Ovary (tissue), 7 donors: ENCODE measurements at regions not wholly inside any gene's neighbourhood (a gene's known extent, or its start where the extent isn't known, plus 50 kb on each side); places are given as distances from the start of the nearest gene placed in this dataset.

ENCODE experiments used
- DNase-seq, 5 donors: peaks; one replicate each; pipeline ENCODE4 v3.0.0-alpha.2; 2019 to 2020
- H3K27ac ChIP-seq, 2 donors: fragments of 200-600 bp; one replicate each; pipeline versions ENCODE4 v1.5.1 to v1.8.0; 2019 to 2022
- H3K27me3 ChIP-seq: fragments of 200-600 bp; one replicate; pipeline ENCODE4 v1.8.0; 2022
- H3K36me3 ChIP-seq: fragments of 200-600 bp; sonication (generic); one replicate; pipeline ENCODE4 v1.5.1; 2019
- H3K4me1 ChIP-seq: one replicate; pipeline ENCODE4 v1.8.1; 2013; ENCODE audit warnings: mild to moderate bottlenecking, moderate library complexity; ENCODE audit not compliant: insufficient read depth
- H3K4me3 ChIP-seq: fragments of 200-600 bp; sonication (generic); one replicate; pipeline ENCODE4 v1.5.1; 2017
- H3K9me3 ChIP-seq, 2 donors: fragments of 200-600 bp in 1 of 2; sonication (generic) in 1 of 2; one replicate each; pipeline versions ENCODE4 v1.5.1 to v1.8.1; 2013 to 2019; ENCODE audit warnings: mild to moderate bottlenecking in 1 of 2, moderate library complexity in 1 of 2
- EP300 ChIP-seq: sonication (generic); formaldehyde crosslinking; IDR thresholded peaks from one replicate; pipeline ENCODE4 v1.6.1; 2017; ENCODE audit warnings: antibody characterized with exemption
- POLR2A ChIP-seq: fragments of 450-650 bp; IDR thresholded peaks from one replicate; pipeline ENCODE4 v1.6.1; 2017; ENCODE audit warnings: antibody characterized with exemption, mild to moderate bottlenecking, moderate library complexity
- WGBS, 3 donors: extraction: QIAGEN DNeasy Blood & Tissue Kit in 1 of 3; methylation state at CpG; one replicate each; pipeline versions ENCODE4 v1.1.5 to v1.1.7; 2013 to 2017; 5-methylcytosine and 5-hydroxymethylcytosine counted together
- intact Hi-C, 4 donors: fragments of 100-400 bp; cut with DNase I; formaldehyde crosslinking; loops; one replicate each; pipeline versions ENCODE4 v1.11.0 to v1.15.1; 2022 to 2023
- TF ChIP-seq, protein P1 (sequence below), 3 donors: fragments of 450-650 bp in 2 of 3; fragments of 200-600 bp in 1 of 3; IDR thresholded peaks; one replicate each; pipeline versions ENCODE4 v1.5.1 to v1.8.0; 2016 to 2022; ENCODE audit warnings: antibody characterized with exemption in 3 of 3, mild to moderate bottlenecking in 1 of 3
- donor health status: DM: no; HTN: no; CAD: no; lungs with moderate emphysema.
- donor health status: DM: no; HTN: no; CAD: no.
- donor health status: Bipolar disorder and iron deficiency.
- donor health status: DM: no; HTN: no; CAD: no.
- donor health status: DM: yes; HTN: yes; CAD: no.

DNA sequence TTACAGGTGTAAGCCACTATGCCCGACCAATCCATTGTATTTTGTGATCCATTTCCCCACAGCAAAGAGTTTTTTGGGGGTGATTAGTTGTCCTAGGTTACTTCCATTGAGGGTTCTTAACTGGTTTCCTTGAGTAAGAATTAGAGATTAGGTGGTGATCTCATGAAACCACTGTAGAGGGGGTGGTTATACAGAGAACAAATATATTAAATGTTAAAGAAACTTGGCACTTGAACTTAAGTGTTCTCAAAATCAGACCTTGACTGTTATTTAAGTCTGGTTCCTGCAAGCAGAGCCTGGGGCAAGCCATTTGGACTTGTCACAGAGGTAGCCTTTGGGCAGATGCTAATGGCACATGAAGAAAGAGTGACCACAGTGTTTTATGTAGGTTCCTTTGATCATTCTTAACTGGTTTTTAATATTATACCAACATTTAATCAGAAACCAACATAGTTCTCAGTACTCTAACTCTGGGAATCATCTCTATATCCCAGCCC lies 288.5 kb downstream of the SOX4 start:
- Histone ChIP-seq H3K4me1 (peaks cover 14% of the 10 kb centered on the region), H3K27ac (no peak overlapping the region), H3K36me3 (no peaks in the 10 kb centered on the region), H3K9me3 (no peaks in the 10 kb centered on the region), H3K27me3 (no peaks in the 10 kb centered on the region), H3K4me3 (no peak overlapping the region)
- DNase-seq = no peak
- WGBS, 3 donors = 99 to 100% (median 100%) methylated on average over 1 of the region's 1 CpG
- TF ChIP-seq POLR2A = no peak
- no peak for TF ChIP-seq EP300
- TF ChIP-seq, protein P1, sequence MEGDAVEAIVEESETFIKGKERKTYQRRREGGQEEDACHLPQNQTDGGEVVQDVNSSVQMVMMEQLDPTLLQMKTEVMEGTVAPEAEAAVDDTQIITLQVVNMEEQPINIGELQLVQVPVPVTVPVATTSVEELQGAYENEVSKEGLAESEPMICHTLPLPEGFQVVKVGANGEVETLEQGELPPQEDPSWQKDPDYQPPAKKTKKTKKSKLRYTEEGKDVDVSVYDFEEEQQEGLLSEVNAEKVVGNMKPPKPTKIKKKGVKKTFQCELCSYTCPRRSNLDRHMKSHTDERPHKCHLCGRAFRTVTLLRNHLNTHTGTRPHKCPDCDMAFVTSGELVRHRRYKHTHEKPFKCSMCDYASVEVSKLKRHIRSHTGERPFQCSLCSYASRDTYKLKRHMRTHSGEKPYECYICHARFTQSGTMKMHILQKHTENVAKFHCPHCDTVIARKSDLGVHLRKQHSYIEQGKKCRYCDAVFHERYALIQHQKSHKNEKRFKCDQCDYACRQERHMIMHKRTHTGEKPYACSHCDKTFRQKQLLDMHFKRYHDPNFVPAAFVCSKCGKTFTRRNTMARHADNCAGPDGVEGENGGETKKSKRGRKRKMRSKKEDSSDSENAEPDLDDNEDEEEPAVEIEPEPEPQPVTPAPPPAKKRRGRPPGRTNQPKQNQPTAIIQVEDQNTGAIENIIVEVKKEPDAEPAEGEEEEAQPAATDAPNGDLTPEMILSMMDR (IDR thresholded peaks at IDR 0.05) = no peak
- intact Hi-C loops = loop anchor here in 1 of 4 donors (10.0 kb wide), 1 partner anchor 277 kb away; no protein-coding TSS in a partner anchor

DNA sequence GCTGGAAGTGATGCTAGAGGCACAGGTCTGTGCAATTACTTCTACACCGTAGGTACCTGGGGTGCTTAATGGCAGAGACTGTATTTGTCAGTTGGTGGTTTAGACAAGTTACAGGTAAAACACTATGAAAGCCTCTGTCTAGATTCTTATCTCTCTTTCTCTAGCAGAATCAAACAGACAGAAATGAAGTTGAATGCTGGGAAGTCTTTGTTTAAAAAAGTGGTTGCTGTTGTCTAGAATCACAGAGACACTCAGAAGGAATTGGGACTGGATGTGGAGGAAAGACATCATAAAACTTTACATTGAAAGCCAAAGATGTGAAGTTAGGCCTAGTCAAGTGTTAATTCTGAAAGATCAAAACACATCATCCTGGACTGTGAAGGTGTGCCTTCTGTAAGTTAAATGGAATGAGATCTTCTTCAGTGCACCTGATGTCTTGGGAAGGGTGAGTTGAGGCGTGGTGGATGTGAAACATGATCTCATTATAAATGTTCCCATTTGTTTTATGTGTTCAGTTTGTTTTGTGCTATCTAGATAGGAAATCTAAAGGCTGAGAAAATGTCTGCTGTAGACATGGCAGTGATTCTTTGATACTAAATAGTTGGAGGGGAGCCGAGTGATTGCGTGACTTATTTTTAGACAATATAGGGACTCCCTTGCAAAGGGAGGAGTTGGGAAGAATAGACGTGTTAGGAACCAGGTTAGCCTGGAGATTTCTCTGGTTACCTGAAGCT lies 290.2 kb downstream of the SOX4 start:
- H3K27ac ChIP-seq = peak overlapping the region in 1 of 2 donors; percentile 0

DNA sequence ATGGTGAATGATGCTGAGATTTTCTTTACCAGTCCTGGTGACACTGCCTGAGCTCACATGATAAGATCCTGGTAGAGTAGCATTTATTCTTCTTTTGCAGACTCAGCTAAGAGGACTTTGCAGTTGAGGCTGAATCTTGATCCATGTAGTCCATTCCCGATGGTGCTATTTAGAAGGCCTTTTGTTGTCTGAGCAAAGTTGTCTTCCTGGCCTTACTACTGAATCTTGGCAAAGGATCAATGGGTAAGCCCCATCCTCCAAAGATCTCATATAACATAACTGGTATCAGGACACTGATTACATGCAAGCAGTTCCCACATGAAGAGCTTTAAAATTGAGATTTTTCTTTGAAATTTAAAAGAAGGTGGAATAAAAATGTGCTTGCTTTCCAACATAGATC lies 291.6 kb downstream of the SOX4 start:
- no peak for TF ChIP-seq EP300
- 5 to 20% (median 17%) methylated on average over 1 of the region's 1 CpG for WGBS, 3 donors
- no peaks in the 10 kb centered on the region for H3K27me3 ChIP-seq
- H3K4me3 ChIP-seq = no peak overlapping the region
- intact Hi-C loops = loop anchor here in 2 of 4 donors (5.0 to 10.0 kb wide), 2 partner anchors 280 to 293 kb away; partner anchors contain the start of gene SOX4 (in 1 of the 2)
- no peaks in the 10 kb centered on the region for H3K9me3 ChIP-seq
- peak overlapping the region in 1 of 2 donors; percentile 61 for H3K27ac ChIP-seq
- H3K4me1 ChIP-seq = peaks cover 17% of the 10 kb centered on the region
- no peak for DNase-seq
- H3K36me3 ChIP-seq = no peaks in the 10 kb centered on the region

More for the DNA sequence above, 290.2 kb downstream of the SOX4 start:
- H3K27me3 ChIP-seq = no peaks in the 10 kb centered on the region
- no peaks in the 10 kb centered on the region for H3K36me3 ChIP-seq
- no peaks in the 10 kb centered on the region for H3K9me3 ChIP-seq
- 92 to 96% (median 96%) methylated on average over 5 of the region's 5 CpGs for WGBS, 3 donors
- intact Hi-C loops = loop anchor here in 1 of 4 donors (10.0 kb wide), 1 partner anchor 279 kb away; no protein-coding TSS in a partner anchor
- no peak overlapping the region for H3K4me3 ChIP-seq
- TF ChIP-seq EP300 = no peak
- no peak for TF ChIP-seq POLR2A
- TF ChIP-seq, protein P1 (IDR thresholded peaks at IDR 0.05) = no peak
- H3K4me1 ChIP-seq = peaks cover 17% of the 10 kb centered on the region
- DNase-seq = no peak

DNA sequence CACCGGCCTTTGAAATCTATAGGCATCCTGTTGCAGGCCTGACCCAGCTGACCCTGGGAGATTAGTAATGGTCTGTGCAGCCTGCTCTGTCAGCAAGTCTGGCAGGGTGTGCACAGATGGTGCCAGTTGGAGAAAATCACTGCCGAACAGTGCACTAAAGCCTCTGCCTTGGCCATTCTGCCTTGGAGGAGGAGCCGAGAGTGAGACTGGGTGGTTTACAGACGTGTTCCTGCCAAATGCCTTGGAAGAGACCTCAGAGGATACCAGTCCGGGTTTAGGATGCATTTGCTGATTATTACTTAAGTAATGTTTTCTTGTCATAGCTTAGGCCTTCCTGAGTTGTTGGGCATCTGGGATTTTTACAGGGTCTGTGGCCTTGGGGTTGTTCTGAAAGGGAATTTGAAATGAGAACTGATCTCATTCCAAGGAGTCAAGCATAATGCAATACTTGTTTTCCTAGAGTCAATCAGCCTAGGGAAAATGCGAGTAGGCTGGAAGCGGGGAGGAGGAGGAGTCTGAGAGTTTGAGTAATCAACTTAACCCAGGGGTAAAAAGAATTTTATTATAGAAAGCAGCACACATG lies 292.1 kb downstream of the SOX4 start:
- TF ChIP-seq, protein P1 (IDR thresholded peaks at IDR 0.05) = no peak
- no peak for TF ChIP-seq POLR2A
- no peak for TF ChIP-seq EP300
- H3K4me1 ChIP-seq = peaks cover 17% of the 10 kb centered on the region
- H3K27ac ChIP-seq = peak overlapping the region in 1 of 2 donors; percentile 61
- WGBS, 3 donors = 5 to 14% (median 12%) methylated on average over 7 of the region's 7 CpGs
- H3K36me3 ChIP-seq = no peaks in the 10 kb centered on the region
- peak; percentile 43 to 60 (median 55) for DNase-seq
- intact Hi-C loops = loop anchor here in 2 of 4 donors (5.0 to 10.0 kb wide), 2 partner anchors 281 to 293 kb away; partner anchors contain the start of gene SOX4 (in 1 of the 2)
- no peaks in the 10 kb centered on the region for H3K9me3 ChIP-seq
- H3K27me3 ChIP-seq = no peaks in the 10 kb centered on the region
- no peak overlapping the region for H3K4me3 ChIP-seq
